Left lung (tissue), 4 donors: ENCODE measurements at regions not wholly inside any gene's neighbourhood (a gene's known extent, or its start where the extent isn't known, plus 50 kb on each side); places are given as distances from the start of the nearest gene placed in this dataset.

ENCODE experiments used
- ATAC-seq: fragments of 200-7000 bp; cut with Tn5 transposase; one replicate; pipeline ENCODE4 v1.9.1; 2020; ENCODE audit warnings: moderate library complexity
- DNase-seq, 4 donors: peaks; one replicate each; pipeline ENCODE4 v3.0.0-alpha.2; 2013 to 2020
- H3K27ac ChIP-seq, 2 donors: fragments of 200-600 bp; sonication (generic) in 1 of 2; one replicate each; pipeline versions ENCODE4 v1.5.0 to v1.8.0; 2020 to 2021
- H3K27me3 ChIP-seq, 2 donors: fragments of 200-600 bp; sonication (generic) in 1 of 2; one replicate each; pipeline versions ENCODE4 v1.5.0 to v1.8.0; 2020 to 2021
- H3K36me3 ChIP-seq, 2 donors: fragments of 200-600 bp; sonication (generic) in 1 of 2; one replicate each; pipeline versions ENCODE4 v1.5.0 to v1.8.0; 2020 to 2021
- H3K4me1 ChIP-seq, 2 donors: fragments of 200-600 bp; one replicate each; pipeline ENCODE4 v1.8.0; 2021
- H3K4me3 ChIP-seq, 2 donors: fragments of 200-600 bp; sonication (generic) in 1 of 2; one replicate each; pipeline versions ENCODE4 v1.5.0 to v1.8.0; 2020 to 2021; ENCODE audit warnings: mild to moderate bottlenecking in 1 of 2
- H3K9me3 ChIP-seq, 2 donors: fragments of 200-600 bp; sonication (generic) in 1 of 2; one replicate each; pipeline versions ENCODE4 v1.5.0 to v1.8.0; 2020 to 2021
- intact Hi-C, 2 donors: fragments of 100-400 bp; cut with DNase I; formaldehyde crosslinking; loops; one replicate each; pipeline versions ENCODE4 v1.11.2 to v1.14.2; 2022
- TF ChIP-seq, protein P1 (sequence below), 2 donors: fragments of 200-600 bp; sonication (generic) in 1 of 2; IDR thresholded peaks; one replicate each; pipeline versions ENCODE4 v1.5.0 to v1.8.0; 2021; ENCODE audit warnings: antibody characterized with exemption in 2 of 2
- donor health status: DM: no; HTN: yes; CAD: no.
- donor health status: DM: no; HTN: no; CAD: no.

DNA sequence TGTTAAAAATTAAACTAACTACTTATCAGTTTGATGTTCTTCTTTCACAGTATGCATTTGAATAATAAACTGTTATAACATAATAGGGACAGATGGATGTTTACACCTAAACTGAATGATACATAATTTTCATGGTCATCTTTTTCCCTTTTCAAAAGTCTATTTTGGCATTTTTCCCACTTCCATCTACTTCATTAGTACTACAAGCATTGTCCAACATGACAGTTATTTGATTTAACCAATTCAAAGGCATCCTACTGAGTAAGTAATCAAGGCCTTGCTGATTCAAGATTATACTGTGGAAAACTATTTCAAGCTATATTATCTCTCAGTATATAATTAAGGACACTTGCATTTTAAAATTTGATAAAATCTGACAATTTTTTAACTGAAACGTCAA lies 212.9 kb downstream of the FAT4 start:
- Histone ChIP-seq H3K9me3 (no peaks in the 10 kb centered on the region), H3K36me3 (no peaks in the 10 kb centered on the region), H3K27me3 (no peaks in the 10 kb centered on the region), H3K4me1 (no peaks in the 10 kb centered on the region), H3K4me3 (no peak overlapping the region), H3K27ac (no peak overlapping the region)
- intact Hi-C loops = no loop called here
- no peak for DNase-seq
- no peak for ATAC-seq
- TF ChIP-seq, protein P1, sequence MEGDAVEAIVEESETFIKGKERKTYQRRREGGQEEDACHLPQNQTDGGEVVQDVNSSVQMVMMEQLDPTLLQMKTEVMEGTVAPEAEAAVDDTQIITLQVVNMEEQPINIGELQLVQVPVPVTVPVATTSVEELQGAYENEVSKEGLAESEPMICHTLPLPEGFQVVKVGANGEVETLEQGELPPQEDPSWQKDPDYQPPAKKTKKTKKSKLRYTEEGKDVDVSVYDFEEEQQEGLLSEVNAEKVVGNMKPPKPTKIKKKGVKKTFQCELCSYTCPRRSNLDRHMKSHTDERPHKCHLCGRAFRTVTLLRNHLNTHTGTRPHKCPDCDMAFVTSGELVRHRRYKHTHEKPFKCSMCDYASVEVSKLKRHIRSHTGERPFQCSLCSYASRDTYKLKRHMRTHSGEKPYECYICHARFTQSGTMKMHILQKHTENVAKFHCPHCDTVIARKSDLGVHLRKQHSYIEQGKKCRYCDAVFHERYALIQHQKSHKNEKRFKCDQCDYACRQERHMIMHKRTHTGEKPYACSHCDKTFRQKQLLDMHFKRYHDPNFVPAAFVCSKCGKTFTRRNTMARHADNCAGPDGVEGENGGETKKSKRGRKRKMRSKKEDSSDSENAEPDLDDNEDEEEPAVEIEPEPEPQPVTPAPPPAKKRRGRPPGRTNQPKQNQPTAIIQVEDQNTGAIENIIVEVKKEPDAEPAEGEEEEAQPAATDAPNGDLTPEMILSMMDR (IDR thresholded peaks at IDR 0.05) = no peak

DNA sequence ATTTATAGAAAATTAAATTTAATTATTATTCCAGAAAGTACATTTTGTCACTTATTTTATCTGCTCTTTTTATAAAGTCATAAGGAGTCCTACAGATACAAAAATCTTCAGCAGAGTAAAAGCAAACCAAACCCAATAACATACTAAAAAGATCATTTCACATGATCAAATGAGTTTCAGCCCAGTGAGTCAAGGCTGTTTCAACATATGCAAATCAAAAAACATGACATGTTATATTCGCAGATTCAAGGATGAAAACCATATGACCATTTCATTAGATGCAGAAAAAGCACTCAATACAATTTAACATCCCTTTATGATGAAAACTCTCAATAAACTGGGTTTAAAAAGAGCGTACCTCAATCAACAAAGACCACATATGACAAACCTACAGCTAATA lies 214.3 kb downstream of the FAT4 start:
- TF ChIP-seq, protein P1 (IDR thresholded peaks at IDR 0.05) = no peak
- intact Hi-C loops = no loop called here
- Histone ChIP-seq H3K36me3 (no peaks in the 10 kb centered on the region), H3K4me1 (no peaks in the 10 kb centered on the region), H3K27ac (no peak overlapping the region), H3K27me3 (no peaks in the 10 kb centered on the region), H3K4me3 (no peak overlapping the region), H3K9me3 (no peaks in the 10 kb centered on the region)
- DNase-seq = no peak
- ATAC-seq = no peak

DNA sequence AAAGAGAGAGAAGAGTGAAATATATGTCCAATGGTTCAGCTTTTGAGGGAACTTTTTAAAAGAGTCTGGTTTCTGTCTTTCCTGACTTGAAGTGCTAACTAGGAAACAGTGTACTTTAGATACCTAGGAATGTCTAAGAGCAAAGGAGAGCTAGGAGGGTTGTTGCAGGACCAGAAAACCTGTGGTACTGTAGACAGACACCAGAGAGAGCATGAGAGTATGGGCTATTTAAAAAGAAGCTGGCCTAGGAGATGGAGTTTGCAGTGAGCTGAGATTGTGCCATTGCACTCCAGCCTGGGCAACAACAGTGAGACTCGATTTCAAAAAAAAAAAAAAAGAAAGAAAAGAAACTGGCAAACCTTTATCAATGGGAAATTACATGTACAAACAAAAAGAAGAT lies 223.9 kb downstream of the FAT4 start:
- H3K9me3 ChIP-seq = peaks cover 0 to 15% of the 10 kb centered on the region in 2 donors
- H3K4me1 ChIP-seq = no peaks in the 10 kb centered on the region

DNA sequence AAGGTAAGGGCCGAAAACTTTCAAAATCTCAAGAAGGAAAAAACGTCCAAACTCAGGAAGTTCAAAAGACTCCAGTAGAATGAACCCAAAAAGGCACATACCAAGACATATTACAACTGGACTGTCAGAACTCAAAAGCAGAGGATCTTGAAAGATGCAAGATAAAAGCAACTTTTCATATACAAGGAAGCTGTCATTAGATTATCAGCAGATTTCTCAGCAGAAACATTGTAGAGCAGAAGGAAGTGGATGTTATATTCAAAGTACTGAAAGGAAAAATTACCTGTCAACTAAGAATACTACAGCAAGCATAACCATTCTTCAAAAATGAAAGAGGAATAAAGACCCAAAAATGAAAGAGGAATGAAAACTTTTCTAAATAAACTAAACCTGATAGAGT lies 224.9 kb downstream of the FAT4 start:
- H3K27ac ChIP-seq = no peak overlapping the region
- H3K9me3 ChIP-seq = peaks cover 0 to 15% of the 10 kb centered on the region in 2 donors
- intact Hi-C loops = no loop called here
- no peak for DNase-seq
- H3K4me1 ChIP-seq = no peaks in the 10 kb centered on the region
- H3K36me3 ChIP-seq = no peaks in the 10 kb centered on the region
- no peak overlapping the region for H3K4me3 ChIP-seq
- no peaks in the 10 kb centered on the region for H3K27me3 ChIP-seq
- TF ChIP-seq, protein P1 (IDR thresholded peaks at IDR 0.05) = no peak
- ATAC-seq = no peak

More for the DNA sequence above, 223.9 kb downstream of the FAT4 start:
- TF ChIP-seq, protein P1 (IDR thresholded peaks at IDR 0.05) = no peak
- Histone ChIP-seq H3K27ac (no peak overlapping the region), H3K36me3 (no peaks in the 10 kb centered on the region), H3K4me3 (no peak overlapping the region), H3K27me3 (no peaks in the 10 kb centered on the region)
- intact Hi-C loops = no loop called here
- ATAC-seq (peak; percentile 77), DNase-seq (no peak)

DNA sequence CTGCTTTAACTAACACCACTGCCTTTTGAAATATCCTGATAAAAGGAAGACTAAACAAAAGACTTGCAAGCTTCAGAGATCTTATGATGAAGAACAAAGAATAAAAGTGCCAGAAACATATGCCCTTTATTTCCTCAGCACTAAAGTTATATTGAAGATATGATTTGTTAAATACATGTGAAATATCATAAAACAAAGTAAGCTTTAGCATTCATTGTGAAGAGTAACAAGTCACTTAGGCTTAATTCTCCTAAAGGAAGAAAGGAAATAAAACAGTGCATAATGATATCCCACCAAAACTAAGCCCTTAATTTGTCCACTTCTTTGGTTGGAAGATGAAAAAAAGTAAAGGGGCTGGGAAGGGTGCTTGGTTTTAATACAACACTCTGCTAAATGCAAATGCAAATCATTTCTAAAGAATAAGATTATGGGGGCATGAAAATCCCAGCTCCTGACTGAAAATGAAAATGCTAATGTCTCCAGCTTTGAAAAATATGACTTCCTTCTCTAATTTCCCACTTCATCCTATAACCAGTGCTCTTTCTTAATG lies 227.2 kb downstream of the FAT4 start:
- TF ChIP-seq, protein P1 (IDR thresholded peaks at IDR 0.05) = no peak
- no peak for DNase-seq
- intact Hi-C loops = no loop called here
- Histone ChIP-seq H3K27me3 (no peaks in the 10 kb centered on the region), H3K4me1 (no peaks in the 10 kb centered on the region), H3K9me3 (peaks cover 0 to 23% of the 10 kb centered on the region in 2 donors), H3K4me3 (no peak overlapping the region), H3K36me3 (no peaks in the 10 kb centered on the region), H3K27ac (no peak overlapping the region)
- ATAC-seq = no peak
